PC-3 (cell line): ENCODE measurements at regions not wholly inside any gene's neighbourhood (a gene's known extent, or its start where the extent isn't known, plus 50 kb on each side); places are given as distances from the start of the nearest gene placed in this dataset.

Experiments
- ATAC-seq: fragments of 200-7000 bp; cut with Tn5 transposase; 2 replicates; pipeline ENCODE4 v1.9.1; 2020; ENCODE audit warnings: mild to moderate bottlenecking, moderate library complexity
- BruUV-seq: library from RNA; stranded (reverse); fragments of 400-500 nt; replicated peaks from 2 replicates; lab custom pipeline; 2021; lab: Mats Ljungman, UMichigan
- CTCF ChIA-PET: fragments of 300-600 bp; sonication (Branson Sonifier 250); formaldehyde crosslinking; loops from one replicate; lab custom pipeline; 2022; ENCODE audit warnings: antibody characterized with exemption; lab: Charles Lee
- POLR2A ChIA-PET: fragments of 300-600 bp; sonication (Branson Sonifier 250); formaldehyde crosslinking; loops from one replicate; lab custom pipeline; 2022; ENCODE audit warnings: antibody characterized with exemption; ENCODE audit not compliant: unreplicated experiment; lab: Charles Lee
- DNase-seq: peaks from one replicate; pipeline ENCODE4 v3.0.0-alpha.2; 2015
- H2AFZ ChIP-seq: fragments of 300-600 bp; sonication (generic); 2 replicates; pipeline ENCODE4 v1.6.0; 2016; ENCODE audit warnings: antibody characterized with exemption, low read length
- H3F3A ChIP-seq: fragments of 300-600 bp; sonication (generic); one replicate; pipeline ENCODE4 v1.6.0; 2017; ENCODE audit warnings: antibody characterized with exemption, low read length, control low read depth, mild to moderate bottlenecking; ENCODE audit not compliant: unreplicated experiment
- H3K27ac ChIP-seq: fragments of 300-600 bp; sonication (generic); 2 replicates; pipeline ENCODE4 v1.5.1; 2016; ENCODE audit warnings: mild to moderate bottlenecking, low read length
- H3K27me3 ChIP-seq: fragments of 300-600 bp; sonication (generic); 2 replicates; pipeline ENCODE4 v1.6.1; 2016; ENCODE audit warnings: low read length, mixed read lengths
- H3K36me3 ChIP-seq: fragments of 300-600 bp; sonication (generic); 2 replicates; pipeline ENCODE4 v1.6.1; 2016; ENCODE audit warnings: low read depth, mixed run types, low read length, mixed read lengths
- H3K4me1 ChIP-seq: fragments of 300-600 bp; sonication (generic); 2 replicates; pipeline ENCODE4 v1.5.1; 2016; ENCODE audit warnings: low read length; ENCODE audit not compliant: insufficient read depth
- H3K4me2 ChIP-seq: fragments of 300-600 bp; sonication (generic); 2 replicates; pipeline ENCODE4 v1.6.0; 2016; ENCODE audit warnings: low read length
- H3K4me3 ChIP-seq: fragments of 300-600 bp; sonication (generic); 2 replicates; pipeline ENCODE4 v1.5.1; 2016; ENCODE audit warnings: mild to moderate bottlenecking, low read length, mixed read lengths
- H3K79me2 ChIP-seq: fragments of 300-600 bp; sonication (generic); 2 replicates; pipeline ENCODE4 v1.6.1; 2017; ENCODE audit warnings: low read length, mixed read lengths
- H3K9ac ChIP-seq: fragments of 300-600 bp; sonication (generic); 2 replicates; pipeline ENCODE4 v1.6.0; 2016; ENCODE audit warnings: mild to moderate bottlenecking, low read length
- H3K9me2 ChIP-seq: fragments of 300-600 bp; sonication (generic); replicated peaks from 2 replicates; pipeline ENCODE4 v1.6.1; 2016; ENCODE audit warnings: mixed run types, low read length, mixed read lengths
- H3K9me3 ChIP-seq: fragments of 300-600 bp; sonication (generic); 2 replicates; pipeline ENCODE4 v1.6.1; 2016; ENCODE audit warnings: low read length, mixed read lengths
- H4K20me1 ChIP-seq: fragments of 300-600 bp; sonication (generic); 2 replicates; pipeline ENCODE4 v1.6.1; 2016; ENCODE audit warnings: low read length, mixed read lengths
- CTCF ChIP-seq: fragments of 300-600 bp; sonication (generic); conservative IDR thresholded peaks from 2 replicates; pipeline ENCODE4 v1.5.1; 2017; ENCODE audit warnings: antibody characterized with exemption, low read depth, mild to moderate bottlenecking, low read length
- EZH2 ChIP-seq: fragments of 300-600 bp; sonication (generic); IDR thresholded peaks from one replicate; pipeline ENCODE4 v1.6.1; 2017; ENCODE audit warnings: antibody characterized with exemption, mild to moderate bottlenecking, low read length; ENCODE audit not compliant: unreplicated experiment
- EZH2phosphoT487 ChIP-seq: fragments of 300-600 bp; sonication (generic); IDR thresholded peaks from 2 replicates; pipeline ENCODE4 v1.6.1; 2018; ENCODE audit warnings: mild to moderate bottlenecking, antibody characterized with exemption, low read length, borderline replicate concordance
- intact Hi-C: fragments of 100-400 bp; cut with micrococcal nuclease; formaldehyde crosslinking; loops from 2 replicates; pipeline ENCODE4 v1.9.0; 2023

GRCh38 chr11:134628426-134628825, 216.4 kb upstream of the B3GAT1 start:
- ATAC-seq (no peak), DNase-seq (no peak)
- Histone ChIP-seq H3F3A (no peaks in the 10 kb centered on the region), H3K27me3 (peaks cover 49% of the 10 kb centered on the region), H3K9me3 (peaks cover 8% of the 10 kb centered on the region; the same call in 1 of the 2 replicates), H3K9me2 (no peaks in the 10 kb centered on the region), H3K9ac (no peak overlapping the region), H3K79me2 (no peaks in the 10 kb centered on the region), H3K4me2 (no peak overlapping the region), H3K36me3 (no peaks in the 10 kb centered on the region), H4K20me1 (no peaks in the 10 kb centered on the region), H3K27ac (no peak overlapping the region), H3K4me3 (no peak overlapping the region), H2AFZ (no peak overlapping the region), H3K4me1 (no peaks in the 10 kb centered on the region)
- POLR2A ChIA-PET, result no interaction called here
- CTCF ChIA-PET, result no interaction called here
- intact Hi-C loops, result no loop called here
- BruUV-seq, result no TSS peak
- no peak for TF ChIP-seq CTCF
- no peak for TF ChIP-seq EZH2
- no peak for TF ChIP-seq EZH2phosphoT487

- CTCF ChIA-PET, result no interaction called here
- Histone ChIP-seq H3K9me2 (no peaks in the 10 kb centered on the region), H2AFZ (no peak overlapping the region), H3K27ac (no peak overlapping the region), H3K4me2 (no peak overlapping the region), H3K9ac (no peak overlapping the region), H3K4me3 (no peak overlapping the region), H3K27me3 (peaks cover 33% of the 10 kb centered on the region), H4K20me1 (no peaks in the 10 kb centered on the region), H3K4me1 (no peaks in the 10 kb centered on the region), H3K9me3 (peaks cover 15% of the 10 kb centered on the region; the same call in 1 of the 2 replicates), H3K79me2 (no peaks in the 10 kb centered on the region), H3F3A (no peaks in the 10 kb centered on the region), H3K36me3 (no peaks in the 10 kb centered on the region)
- ATAC-seq (no peak), DNase-seq (no peak)
- POLR2A ChIA-PET, result no interaction called here
- intact Hi-C loops, result no loop called here
- TF ChIP-seq CTCF (no peak), EZH2 (no peak)
- BruUV-seq, result no TSS peak
Measured at GRCh38 chr11:134626032-134626431, 214.0 kb upstream of the B3GAT1 start.

GRCh38 chr11:134625631-134626030, 213.6 kb upstream of the B3GAT1 start:
- Histone ChIP-seq H3K27ac (no peak overlapping the region), H3K4me2 (no peak overlapping the region), H3K4me1 (no peaks in the 10 kb centered on the region), H3K79me2 (no peaks in the 10 kb centered on the region), H3K9me3 (peaks cover 13% of the 10 kb centered on the region; the same call in 1 of the 2 replicates), H3K4me3 (no peak overlapping the region), H4K20me1 (no peaks in the 10 kb centered on the region), H3K9me2 (no peaks in the 10 kb centered on the region), H3K27me3 (peaks cover 33% of the 10 kb centered on the region), H3F3A (no peaks in the 10 kb centered on the region), H3K9ac (no peak overlapping the region), H3K36me3 (no peaks in the 10 kb centered on the region), H2AFZ (no peak overlapping the region)
- TF ChIP-seq CTCF (no peak), EZH2 (no peak), EZH2phosphoT487 (no peak)
- no TSS peak for BruUV-seq
- DNase-seq (no peak), ATAC-seq (no peak)
- POLR2A ChIA-PET, result no interaction called here
- intact Hi-C loops, result no loop called here
- CTCF ChIA-PET, result no interaction called here
